HG03175 (cell line): ENCODE measurements at regions not wholly inside any gene's neighbourhood (a gene's known extent, or its start where the extent isn't known, plus 50 kb on each side); places are given as distances from the start of the nearest gene placed in this dataset.

Source experiments
- ATAC-seq: cut with Tn5 transposase; IDR thresholded peaks from one replicate; pipeline ENCODE4 v1.9.1; 2021; ENCODE audit warnings: mild to moderate bottlenecking, moderate library complexity; ENCODE audit not compliant: unreplicated experiment

GRCh38 chr5:145130996-145131395, 704.1 kb downstream of the PRELID2 start:
- no peak for ATAC-seq

- no peak for ATAC-seq
Measured at GRCh38 chr5:145129797-145130196, 705.3 kb downstream of the PRELID2 start.

GRCh38 chr5:145124806-145125205, 710.3 kb downstream of the PRELID2 start:
- ATAC-seq, result no peak

GRCh38 chr5:145118611-145119010, 716.5 kb downstream of the PRELID2 start:
- ATAC-seq, result no peak

- no peak for ATAC-seq
Measured at GRCh38 chr5:145118127-145118526, 717.0 kb downstream of the PRELID2 start.

- ATAC-seq, result no peak
Measured at GRCh38 chr5:145117285-145117684, 717.9 kb downstream of the PRELID2 start.

GRCh38 chr5:145111420-145111819, 723.7 kb downstream of the PRELID2 start:
- ATAC-seq, result no peak

GRCh38 chr5:145110834-145111233, 724.3 kb downstream of the PRELID2 start:
- no peak for ATAC-seq

GRCh38 chr5:145110181-145110580, 725.0 kb downstream of the PRELID2 start:
- no peak for ATAC-seq

- ATAC-seq, result no peak
Measured at GRCh38 chr5:145105384-145105783, 729.8 kb downstream of the PRELID2 start.

GRCh38 chr5:145104106-145104505, 731.0 kb downstream of the PRELID2 start:
- ATAC-seq, result no peak

GRCh38 chr5:145101246-145101645, 733.9 kb downstream of the PRELID2 start:
- ATAC-seq, result no peak

- no peak for ATAC-seq
Measured at GRCh38 chr5:145090115-145090514, 745.0 kb downstream of the PRELID2 start.

GRCh38 chr5:145084834-145085233, 750.3 kb downstream of the PRELID2 start:
- no peak for ATAC-seq

GRCh38 chr5:145077028-145077427, 758.1 kb downstream of the PRELID2 start:
- ATAC-seq, result no peak

GRCh38 chr5:145076040-145076439, 759.1 kb downstream of the PRELID2 start:
- no peak for ATAC-seq

GRCh38 chr5:145072889-145073288, 762.3 kb downstream of the PRELID2 start:
- no peak for ATAC-seq

GRCh38 chr5:145068721-145069120, 766.4 kb downstream of the PRELID2 start:
- no peak for ATAC-seq

- no peak for ATAC-seq
Measured at GRCh38 chr5:145062280-145063062, 772.7 kb downstream of the PRELID2 start.

- ATAC-seq, result peak; percentile 99
Measured at GRCh38 chr5:145056800-145057199, 778.3 kb downstream of the PRELID2 start.

- no peak for ATAC-seq
Measured at GRCh38 chr5:145050181-145050580, 785.0 kb downstream of the PRELID2 start.

- ATAC-seq, result no peak
Measured at GRCh38 chr5:145044970-145045369, 790.2 kb downstream of the PRELID2 start.

GRCh38 chr5:145028626-145029025, 806.5 kb downstream of the PRELID2 start:
- ATAC-seq, result no peak
